ENCODE measurements at regions not wholly inside any gene's neighbourhood (a gene's known extent, or its start where the extent isn't known, plus 50 kb on each side); places are given as distances from the start of the nearest gene placed in this dataset.

DNA sequence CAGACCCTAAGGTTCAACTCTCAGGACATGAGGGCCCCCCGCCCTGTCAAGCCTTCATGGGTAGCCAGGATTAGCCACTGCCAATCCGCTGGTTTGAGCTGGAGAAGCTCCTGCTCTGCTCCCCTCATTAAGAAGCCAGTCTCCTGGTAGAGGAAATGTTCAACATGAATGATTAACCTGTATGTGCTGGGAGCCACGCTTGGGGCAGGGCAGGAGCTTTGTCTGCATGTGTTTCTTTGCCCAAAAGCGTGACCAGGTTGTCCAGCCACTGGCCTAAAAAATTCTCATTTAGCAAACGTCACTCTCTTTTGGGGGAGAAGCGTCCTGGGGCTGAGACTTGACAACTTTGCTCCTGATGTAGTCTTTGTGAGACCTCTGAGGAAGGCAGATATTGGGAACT lies 96.5 kb downstream of the RRAGC start:
- no TSS peak for BruUV-seq (replicated peaks)
- Histone ChIP-seq H3K4me1 (ENCODE audit: control insufficient read depth in 1 of 2, insufficient read depth in 2 of 2, low read length in 2 of 2) (no peaks in the 10 kb centered on the region), H3K79me2 (ENCODE audit: insufficient read depth, low read length) (no peaks in the 10 kb centered on the region), H3K27ac (ENCODE audit: low read depth, low read length) (no peak overlapping the region), H3K9ac (ENCODE audit: low read length) (no peak overlapping the region), H2AFZ (ENCODE audit: low read depth, low read length, poor library complexity, severe bottlenecking) (no peak overlapping the region), H3K27me3 (ENCODE audit: insufficient read depth, low read length) (peaks cover 13% of the 10 kb centered on the region), H3K4me3 (replicated peaks in 1 of 2; ENCODE audit: low read depth in 1 of 2, low read length in 2 of 2) (no peak overlapping the region), H3K36me3 (ENCODE audit: control insufficient read depth in 1 of 2, insufficient read depth in 2 of 2, low read length in 2 of 2) (no peaks in the 10 kb centered on the region), H4K20me1 (ENCODE audit: insufficient read depth) (no peaks in the 10 kb centered on the region), H3K9me3 (ENCODE audit: control insufficient read depth in 1 of 2, insufficient read depth in 1 of 2, low read depth in 1 of 2, low read length in 2 of 2) (no peaks in the 10 kb centered on the region), H3K4me2 (ENCODE audit: low read length) (no peak overlapping the region), H3K9me2 (ENCODE audit: insufficient read depth) (no peaks in the 10 kb centered on the region)
- intact Hi-C loops (cut with micrococcal nuclease): no loop called here
- ChIA-PET CTCF (no interaction called here), RAD21 (ENCODE audit: low non-redundant PET in 1 of 2, low total read pairs in 2 of 2, uncharacterized antibody in 2 of 2, unreplicated experiment in 2 of 2) (no interaction called here), POLR2A (no interaction called here)
- DNase-seq (ENCODE audit: low read depth, low spot score) (no peak), ATAC-seq (no peak)
- no peak for TF ChIP-seq SP1 (IDR thresholded peaks at IDR 0.05; ENCODE audit: low read depth)
- TF ChIP-seq EGR1 (IDR thresholded peaks at IDR 0.05; ENCODE audit: low read depth): no peak
- TF ChIP-seq, protein P1, sequence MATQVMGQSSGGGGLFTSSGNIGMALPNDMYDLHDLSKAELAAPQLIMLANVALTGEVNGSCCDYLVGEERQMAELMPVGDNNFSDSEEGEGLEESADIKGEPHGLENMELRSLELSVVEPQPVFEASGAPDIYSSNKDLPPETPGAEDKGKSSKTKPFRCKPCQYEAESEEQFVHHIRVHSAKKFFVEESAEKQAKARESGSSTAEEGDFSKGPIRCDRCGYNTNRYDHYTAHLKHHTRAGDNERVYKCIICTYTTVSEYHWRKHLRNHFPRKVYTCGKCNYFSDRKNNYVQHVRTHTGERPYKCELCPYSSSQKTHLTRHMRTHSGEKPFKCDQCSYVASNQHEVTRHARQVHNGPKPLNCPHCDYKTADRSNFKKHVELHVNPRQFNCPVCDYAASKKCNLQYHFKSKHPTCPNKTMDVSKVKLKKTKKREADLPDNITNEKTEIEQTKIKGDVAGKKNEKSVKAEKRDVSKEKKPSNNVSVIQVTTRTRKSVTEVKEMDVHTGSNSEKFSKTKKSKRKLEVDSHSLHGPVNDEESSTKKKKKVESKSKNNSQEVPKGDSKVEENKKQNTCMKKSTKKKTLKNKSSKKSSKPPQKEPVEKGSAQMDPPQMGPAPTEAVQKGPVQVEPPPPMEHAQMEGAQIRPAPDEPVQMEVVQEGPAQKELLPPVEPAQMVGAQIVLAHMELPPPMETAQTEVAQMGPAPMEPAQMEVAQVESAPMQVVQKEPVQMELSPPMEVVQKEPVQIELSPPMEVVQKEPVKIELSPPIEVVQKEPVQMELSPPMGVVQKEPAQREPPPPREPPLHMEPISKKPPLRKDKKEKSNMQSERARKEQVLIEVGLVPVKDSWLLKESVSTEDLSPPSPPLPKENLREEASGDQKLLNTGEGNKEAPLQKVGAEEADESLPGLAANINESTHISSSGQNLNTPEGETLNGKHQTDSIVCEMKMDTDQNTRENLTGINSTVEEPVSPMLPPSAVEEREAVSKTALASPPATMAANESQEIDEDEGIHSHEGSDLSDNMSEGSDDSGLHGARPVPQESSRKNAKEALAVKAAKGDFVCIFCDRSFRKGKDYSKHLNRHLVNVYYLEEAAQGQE (IDR thresholded peaks at IDR 0.05; ENCODE audit: low read depth): no peak
- TF ChIP-seq POLR2AphosphoS5 (IDR thresholded peaks at IDR 0.05; ENCODE audit: low read depth, low read length): no peak
- no peak for TF ChIP-seq SIN3A (IDR thresholded peaks at IDR 0.05; ENCODE audit: low read depth)
- no peak for TF ChIP-seq ELF1 (IDR thresholded peaks at IDR 0.05; ENCODE audit: borderline replicate concordance, low read depth)
- TF ChIP-seq, protein P2, sequence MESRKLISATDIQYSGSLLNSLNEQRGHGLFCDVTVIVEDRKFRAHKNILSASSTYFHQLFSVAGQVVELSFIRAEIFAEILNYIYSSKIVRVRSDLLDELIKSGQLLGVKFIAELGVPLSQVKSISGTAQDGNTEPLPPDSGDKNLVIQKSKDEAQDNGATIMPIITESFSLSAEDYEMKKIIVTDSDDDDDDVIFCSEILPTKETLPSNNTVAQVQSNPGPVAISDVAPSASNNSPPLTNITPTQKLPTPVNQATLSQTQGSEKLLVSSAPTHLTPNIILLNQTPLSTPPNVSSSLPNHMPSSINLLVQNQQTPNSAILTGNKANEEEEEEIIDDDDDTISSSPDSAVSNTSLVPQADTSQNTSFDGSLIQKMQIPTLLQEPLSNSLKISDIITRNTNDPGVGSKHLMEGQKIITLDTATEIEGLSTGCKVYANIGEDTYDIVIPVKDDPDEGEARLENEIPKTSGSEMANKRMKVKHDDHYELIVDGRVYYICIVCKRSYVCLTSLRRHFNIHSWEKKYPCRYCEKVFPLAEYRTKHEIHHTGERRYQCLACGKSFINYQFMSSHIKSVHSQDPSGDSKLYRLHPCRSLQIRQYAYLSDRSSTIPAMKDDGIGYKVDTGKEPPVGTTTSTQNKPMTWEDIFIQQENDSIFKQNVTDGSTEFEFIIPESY (IDR thresholded peaks at IDR 0.05; ENCODE audit: extremely low read depth, insufficient replicate concordance, low read length): no peak
- no peak for TF ChIP-seq RAD21 (IDR thresholded peaks at IDR 0.05; ENCODE audit: low read depth)
- no peak for TF ChIP-seq ZFX (IDR thresholded peaks at IDR 0.05)
- no peak for TF ChIP-seq SRF (IDR thresholded peaks at IDR 0.05; ENCODE audit: low read depth)
- TF ChIP-seq ZNF274 (IDR thresholded peaks at IDR 0.05; ENCODE audit: low read depth, low read length): no peak
- TF ChIP-seq, protein P3, sequence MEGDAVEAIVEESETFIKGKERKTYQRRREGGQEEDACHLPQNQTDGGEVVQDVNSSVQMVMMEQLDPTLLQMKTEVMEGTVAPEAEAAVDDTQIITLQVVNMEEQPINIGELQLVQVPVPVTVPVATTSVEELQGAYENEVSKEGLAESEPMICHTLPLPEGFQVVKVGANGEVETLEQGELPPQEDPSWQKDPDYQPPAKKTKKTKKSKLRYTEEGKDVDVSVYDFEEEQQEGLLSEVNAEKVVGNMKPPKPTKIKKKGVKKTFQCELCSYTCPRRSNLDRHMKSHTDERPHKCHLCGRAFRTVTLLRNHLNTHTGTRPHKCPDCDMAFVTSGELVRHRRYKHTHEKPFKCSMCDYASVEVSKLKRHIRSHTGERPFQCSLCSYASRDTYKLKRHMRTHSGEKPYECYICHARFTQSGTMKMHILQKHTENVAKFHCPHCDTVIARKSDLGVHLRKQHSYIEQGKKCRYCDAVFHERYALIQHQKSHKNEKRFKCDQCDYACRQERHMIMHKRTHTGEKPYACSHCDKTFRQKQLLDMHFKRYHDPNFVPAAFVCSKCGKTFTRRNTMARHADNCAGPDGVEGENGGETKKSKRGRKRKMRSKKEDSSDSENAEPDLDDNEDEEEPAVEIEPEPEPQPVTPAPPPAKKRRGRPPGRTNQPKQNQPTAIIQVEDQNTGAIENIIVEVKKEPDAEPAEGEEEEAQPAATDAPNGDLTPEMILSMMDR (IDR thresholded peaks at IDR 0.05 in 2 of 3, conservative IDR thresholded peaks at IDR 0.05 in 1 of 3; ENCODE audit: borderline replicate concordance in 1 of 3, insufficient read depth in 1 of 3, low read depth in 2 of 3, low read length in 2 of 3): no peak
- TF ChIP-seq TCF7L2 (IDR thresholded peaks at IDR 0.05; ENCODE audit: borderline replicate concordance, extremely low read depth, insufficient read depth, insufficient read length): no peak
- TF ChIP-seq, protein P4, sequence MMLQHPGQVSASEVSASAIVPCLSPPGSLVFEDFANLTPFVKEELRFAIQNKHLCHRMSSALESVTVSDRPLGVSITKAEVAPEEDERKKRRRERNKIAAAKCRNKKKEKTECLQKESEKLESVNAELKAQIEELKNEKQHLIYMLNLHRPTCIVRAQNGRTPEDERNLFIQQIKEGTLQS (IDR thresholded peaks at IDR 0.05): no peak
